Islet precursor cell (in vitro differentiated cells): ENCODE measurements at regions not wholly inside any gene's neighbourhood (a gene's known extent, or its start where the extent isn't known, plus 50 kb on each side); places are given as distances from the start of the nearest gene placed in this dataset.

Experiments used
- DNase-seq: peaks from one replicate; pipeline ENCODE4 v3.0.0-alpha.2; 2018

GRCh38 chr15:69996321-69997160 is 101.2 kb downstream of the TLE3 start:
- DNase-seq: no peak

GRCh38 chr15:69997161-69997485 is 100.6 kb downstream of the TLE3 start:
- DNase-seq: no peak
